ENCODE measurements at regions not wholly inside any gene's neighbourhood (a gene's known extent, or its start where the extent isn't known, plus 50 kb on each side); places are given as distances from the start of the nearest gene placed in this dataset.
A peak's percentile ranks its signal among the peaks of the same experiment; 100 is the strongest.

DNA sequence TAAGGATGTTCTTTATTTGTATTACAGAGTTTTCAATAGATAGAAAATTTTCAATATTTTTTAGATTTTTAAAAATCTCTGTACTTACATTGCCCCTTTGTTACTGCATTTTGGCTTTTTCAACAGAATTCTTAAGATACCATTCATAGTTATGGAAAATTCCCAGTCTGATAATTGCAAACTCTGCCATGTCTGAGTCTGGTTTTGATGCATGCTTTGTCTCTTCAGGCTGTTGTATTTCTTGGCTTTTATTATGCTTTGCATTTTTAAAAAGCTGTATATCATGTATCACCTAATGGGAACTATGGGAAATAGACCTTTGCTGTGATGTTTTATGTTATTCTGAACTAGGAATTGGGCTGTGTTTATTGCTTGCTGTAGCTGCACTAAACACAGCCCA, 898.9 kb upstream of the ADGRB3 start:
- no peak overlapping the region for H2AFZ ChIP-seq (ENCODE audit: low read depth, low read length)
- H3K27me3 ChIP-seq (ENCODE audit: low read depth, low read length), result no peaks in the 10 kb centered on the region
- H4K20me1 ChIP-seq (ENCODE audit: insufficient read depth, low read length), result no peaks in the 10 kb centered on the region
- H3K4me2 ChIP-seq (ENCODE audit: low read length), result no peak overlapping the region
- no peak overlapping the region for H3K4me3 ChIP-seq (ENCODE audit: low read length)
- no peaks in the 10 kb centered on the region for H3K9me3 ChIP-seq (ENCODE audit: insufficient read depth, low read length)
- TF ChIP-seq CTCF (IDR thresholded peaks at IDR 0.05; ENCODE audit: low read depth, low read length) (no peak), EZH2phosphoT487 (IDR thresholded peaks at IDR 0.05; ENCODE audit: low read depth) (no peak)
- H3K9ac ChIP-seq (ENCODE audit: low read length), result no peak overlapping the region
- H3K27ac ChIP-seq (ENCODE audit: low read length), result no peak overlapping the region
- H3K36me3 ChIP-seq (replicated peaks; ENCODE audit: low read depth, low read length), result no peaks in the 10 kb centered on the region
- no peaks in the 10 kb centered on the region for H3K79me2 ChIP-seq (ENCODE audit: low read length)
- H3K4me1 ChIP-seq (ENCODE audit: low read length), result no peaks in the 10 kb centered on the region

- no peaks in the 10 kb centered on the region for H3K4me1 ChIP-seq (ENCODE audit: low read length)
- TF ChIP-seq CTCF (IDR thresholded peaks at IDR 0.05; ENCODE audit: low read depth, low read length) (no peak), EZH2phosphoT487 (IDR thresholded peaks at IDR 0.05; ENCODE audit: low read depth) (no peak)
- H3K27ac ChIP-seq (ENCODE audit: low read length), result no peak overlapping the region
- no peak overlapping the region for H3K4me2 ChIP-seq (ENCODE audit: low read length)
- H3K79me2 ChIP-seq (ENCODE audit: low read length), result no peaks in the 10 kb centered on the region
- H3K4me3 ChIP-seq (ENCODE audit: low read length), result no peak overlapping the region
- no peak overlapping the region for H2AFZ ChIP-seq (ENCODE audit: low read depth, low read length)
- no peaks in the 10 kb centered on the region for H3K27me3 ChIP-seq (ENCODE audit: low read depth, low read length)
- H3K9ac ChIP-seq (ENCODE audit: low read length), result no peak overlapping the region
- no peaks in the 10 kb centered on the region for H3K9me3 ChIP-seq (ENCODE audit: insufficient read depth, low read length)
- no peaks in the 10 kb centered on the region for H4K20me1 ChIP-seq (ENCODE audit: insufficient read depth, low read length)
- H3K36me3 ChIP-seq (replicated peaks; ENCODE audit: low read depth, low read length), result no peaks in the 10 kb centered on the region
These were observed 899.5 kb upstream of the ADGRB3 start for GRCh38 chr6:67735623-67736022.

- Histone ChIP-seq H3K36me3 (replicated peaks; ENCODE audit: low read depth, low read length) (no peaks in the 10 kb centered on the region), H4K20me1 (ENCODE audit: insufficient read depth, low read length) (no peaks in the 10 kb centered on the region), H3K4me3 (ENCODE audit: low read length) (no peak overlapping the region), H2AFZ (ENCODE audit: low read depth, low read length) (no peak overlapping the region), H3K4me2 (ENCODE audit: low read length) (no peak overlapping the region), H3K9ac (ENCODE audit: low read length) (no peak overlapping the region), H3K79me2 (ENCODE audit: low read length) (no peaks in the 10 kb centered on the region), H3K27ac (ENCODE audit: low read length) (no peak overlapping the region), H3K4me1 (ENCODE audit: low read length) (no peaks in the 10 kb centered on the region), H3K9me3 (ENCODE audit: insufficient read depth, low read length) (no peaks in the 10 kb centered on the region), H3K27me3 (ENCODE audit: low read depth, low read length) (no peaks in the 10 kb centered on the region)
- TF ChIP-seq EZH2phosphoT487 (IDR thresholded peaks at IDR 0.05; ENCODE audit: low read depth) (no peak), CTCF (IDR thresholded peaks at IDR 0.05; ENCODE audit: low read depth, low read length) (no peak)
These were observed 912.2 kb upstream of the ADGRB3 start for GRCh38 chr6:67722861-67723261.

DNA sequence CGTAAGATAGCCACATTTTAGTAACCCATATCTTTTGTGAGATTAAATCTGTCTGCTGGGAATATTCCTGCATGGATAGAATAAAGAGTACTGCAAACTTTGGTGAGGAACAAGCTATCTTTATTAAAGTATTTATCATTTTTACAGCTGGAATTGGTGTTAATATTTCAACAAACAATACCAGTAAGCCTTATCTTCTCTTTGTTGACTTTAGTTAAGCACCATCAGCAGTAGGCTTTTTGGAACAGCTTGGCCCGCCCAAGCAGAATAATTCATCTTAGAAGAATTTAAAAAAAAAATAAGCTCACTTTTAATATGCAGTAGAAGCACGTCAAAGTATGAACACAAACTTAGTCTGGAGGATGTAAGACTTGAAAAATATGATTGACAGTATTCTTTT, 917.8 kb upstream of the ADGRB3 start:
- Histone ChIP-seq H3K4me1 (ENCODE audit: low read length) (no peaks in the 10 kb centered on the region), H3K36me3 (replicated peaks; ENCODE audit: low read depth, low read length) (no peaks in the 10 kb centered on the region), H3K9ac (ENCODE audit: low read length) (no peak overlapping the region), H3K4me3 (ENCODE audit: low read length) (no peak overlapping the region), H3K27ac (ENCODE audit: low read length) (no peak overlapping the region), H3K79me2 (ENCODE audit: low read length) (no peaks in the 10 kb centered on the region), H3K4me2 (ENCODE audit: low read length) (no peak overlapping the region), H3K9me3 (ENCODE audit: insufficient read depth, low read length) (no peaks in the 10 kb centered on the region), H3K27me3 (ENCODE audit: low read depth, low read length) (no peaks in the 10 kb centered on the region), H4K20me1 (ENCODE audit: insufficient read depth, low read length) (no peaks in the 10 kb centered on the region), H2AFZ (ENCODE audit: low read depth, low read length) (peak overlapping the region; percentile 35; the same call in 1 of the 2 replicates)
- no peak for TF ChIP-seq CTCF (IDR thresholded peaks at IDR 0.05; ENCODE audit: low read depth, low read length)
